Bronchial epithelial cell (primary cell): ENCODE measurements at regions not wholly inside any gene's neighbourhood (a gene's known extent, or its start where the extent isn't known, plus 50 kb on each side); places are given as distances from the start of the nearest gene placed in this dataset.
"Not testable (repeated sequence)": the region's sequence is repeated elsewhere in the genome, so short reads cannot be mapped to it uniquely, and the experiment has no call there.

ENCODE experiments used
- DNase-seq: peaks from one replicate; pipeline ENCODE4 v3.0.0-alpha.2; 2010; ENCODE audit warnings: low read depth
- FAIRE-seq: peaks from 2 replicates; lab custom pipeline; 2011; peaks lifted over from hg19 to GRCh38; lab: Jason Lieb, UNC
- H3K27me3 ChIP-seq: 2 replicates; pipeline ENCODE4 v1.5.1; 2011; ENCODE audit warnings: low read length; ENCODE audit not compliant: control insufficient read depth, insufficient read depth
- H3K36me3 ChIP-seq: 2 replicates; pipeline ENCODE4 v1.5.1; 2011; ENCODE audit warnings: low read length; ENCODE audit not compliant: control insufficient read depth, insufficient read depth
- H3K4me3 ChIP-seq: 2 replicates; pipeline ENCODE4 v1.5.1; 2011; ENCODE audit warnings: mild to moderate bottlenecking, low read depth, low read length, control low read depth

DNA sequence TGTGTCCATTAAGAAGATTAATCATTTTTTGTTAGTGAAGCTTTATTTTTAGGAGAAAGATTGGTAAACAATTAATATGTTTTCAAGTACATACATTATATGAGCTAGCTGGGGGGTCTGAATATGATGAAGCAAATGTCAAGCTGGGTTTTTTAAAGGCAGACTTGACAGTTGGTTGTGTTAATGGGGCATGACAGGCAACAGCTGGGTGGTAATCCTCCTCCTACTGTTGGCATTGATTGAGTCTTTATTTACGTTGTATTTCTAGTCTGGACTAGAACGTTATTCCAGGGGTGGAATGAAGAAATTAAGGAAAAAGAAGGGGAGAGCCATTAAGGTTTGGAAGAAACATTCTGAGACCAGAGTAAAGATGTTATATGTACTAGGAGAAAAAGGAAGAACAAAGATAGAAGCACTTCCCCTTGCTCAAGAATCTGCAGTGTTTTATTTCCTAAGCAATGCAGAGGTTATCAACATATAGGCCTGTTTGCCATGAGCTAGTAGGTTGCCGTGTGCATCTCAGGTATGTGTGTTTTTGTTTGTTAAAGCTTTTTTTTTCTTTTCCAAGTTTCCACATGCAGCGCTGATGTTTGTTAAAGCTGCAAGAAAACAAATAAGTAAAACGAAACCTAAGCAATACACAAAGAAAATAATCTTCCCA, 95.4 kb upstream of the SEC22B start:
- not testable (repeated sequence) for DNase-seq, H3K36me3 ChIP-seq, H3K27me3 ChIP-seq, FAIRE-seq, H3K4me3 ChIP-seq

DNA sequence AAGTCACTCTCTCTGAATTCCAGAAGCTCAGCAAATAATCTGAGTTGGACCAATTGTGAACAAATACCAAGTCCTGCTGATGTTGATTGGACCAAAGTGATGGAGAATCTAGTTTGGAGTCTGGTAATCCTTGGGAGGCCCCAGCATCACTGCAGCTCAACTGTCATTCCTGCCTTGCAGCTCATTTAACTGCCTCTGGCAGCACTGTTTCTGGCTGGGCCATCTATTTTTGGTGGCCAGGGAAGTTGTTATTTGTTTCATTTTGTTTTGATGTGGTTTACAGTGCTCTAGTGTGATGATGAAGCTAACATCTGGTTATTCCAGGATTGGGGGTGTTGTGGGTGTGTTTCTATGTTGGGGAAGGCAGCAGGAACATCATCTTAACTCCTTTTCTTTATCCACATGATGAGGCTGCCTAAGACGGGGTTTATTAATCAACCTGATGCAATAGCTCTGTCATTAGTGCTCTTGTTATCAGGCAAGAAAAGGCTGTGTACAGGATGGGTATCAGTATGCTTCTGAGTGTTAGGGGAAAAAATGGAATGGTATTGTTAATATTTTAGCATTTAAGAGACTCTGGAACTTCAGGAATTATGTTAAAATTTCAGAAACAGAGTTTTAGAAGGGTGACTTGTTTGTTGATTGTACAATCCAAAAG, 91.7 kb upstream of the SEC22B start:
- H3K36me3 ChIP-seq, H3K4me3 ChIP-seq, FAIRE-seq, DNase-seq, H3K27me3 ChIP-seq: not testable (repeated sequence)

GRCh38 chr1:120264564-120264963, 88.2 kb upstream of the SEC22B start:
- H3K36me3 ChIP-seq, FAIRE-seq, H3K27me3 ChIP-seq, DNase-seq, H3K4me3 ChIP-seq: not testable (repeated sequence)

GRCh38 chr1:120262791-120263751, 86.8 kb upstream of the SEC22B start:
- not testable (repeated sequence) for H3K27me3 ChIP-seq, H3K4me3 ChIP-seq, H3K36me3 ChIP-seq, DNase-seq, FAIRE-seq

DNA sequence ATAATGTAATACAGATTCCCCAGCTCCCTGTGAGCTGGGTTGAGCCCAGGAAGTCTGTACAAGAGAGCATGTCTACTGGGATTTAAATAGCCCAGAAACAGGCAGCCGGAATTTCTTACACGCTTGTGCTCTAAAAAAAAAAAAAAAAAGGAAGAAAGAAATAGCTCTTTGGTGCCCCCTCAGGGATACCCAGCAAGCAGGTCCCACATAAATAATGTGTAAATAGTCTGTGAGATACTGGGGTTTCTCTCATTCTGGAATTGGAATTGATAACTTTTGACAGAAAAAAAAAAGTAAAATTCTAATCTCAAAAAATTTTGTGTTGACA, 81.4 kb upstream of the SEC22B start:
- H3K36me3 ChIP-seq, DNase-seq, H3K4me3 ChIP-seq, FAIRE-seq, H3K27me3 ChIP-seq: not testable (repeated sequence)

DNA sequence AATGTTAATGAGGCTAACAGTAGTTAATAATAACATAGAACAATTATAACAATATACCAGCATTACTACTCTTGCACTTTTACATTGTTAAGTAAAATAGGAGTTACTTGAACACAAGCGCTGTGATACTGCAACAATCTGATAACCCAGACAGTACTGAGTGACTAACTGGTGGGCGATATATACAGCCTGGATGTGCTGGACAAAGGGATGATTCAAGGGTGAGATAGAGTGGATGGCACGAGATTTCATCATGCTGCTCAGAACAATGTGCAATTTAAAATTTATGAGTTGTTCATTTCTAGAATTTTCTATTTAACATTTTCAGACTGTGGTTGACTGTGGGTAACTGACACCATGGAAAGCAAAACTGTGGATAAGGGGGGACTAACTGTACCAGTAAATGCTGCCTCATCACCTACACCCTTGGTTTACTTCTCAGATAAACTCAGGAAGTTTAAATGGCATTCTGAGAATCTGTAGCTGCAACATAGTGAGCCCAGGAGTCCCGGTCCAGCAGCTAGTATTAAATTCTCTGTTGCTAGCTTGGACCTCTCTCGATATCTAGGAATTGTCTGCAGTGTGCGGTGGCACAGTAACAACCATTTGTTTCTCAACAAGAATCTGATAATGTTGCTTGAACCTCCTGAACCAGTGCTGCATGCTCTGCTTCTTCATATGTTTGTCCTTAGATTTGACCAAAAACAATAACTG, 80.9 kb upstream of the SEC22B start:
- not testable (repeated sequence) for FAIRE-seq, H3K36me3 ChIP-seq, H3K4me3 ChIP-seq, H3K27me3 ChIP-seq, DNase-seq

- not testable (repeated sequence) for FAIRE-seq, H3K36me3 ChIP-seq, H3K4me3 ChIP-seq, DNase-seq, H3K27me3 ChIP-seq
These were observed 74.4 kb upstream of the SEC22B start for GRCh38 chr1:120250756-120251155.

DNA sequence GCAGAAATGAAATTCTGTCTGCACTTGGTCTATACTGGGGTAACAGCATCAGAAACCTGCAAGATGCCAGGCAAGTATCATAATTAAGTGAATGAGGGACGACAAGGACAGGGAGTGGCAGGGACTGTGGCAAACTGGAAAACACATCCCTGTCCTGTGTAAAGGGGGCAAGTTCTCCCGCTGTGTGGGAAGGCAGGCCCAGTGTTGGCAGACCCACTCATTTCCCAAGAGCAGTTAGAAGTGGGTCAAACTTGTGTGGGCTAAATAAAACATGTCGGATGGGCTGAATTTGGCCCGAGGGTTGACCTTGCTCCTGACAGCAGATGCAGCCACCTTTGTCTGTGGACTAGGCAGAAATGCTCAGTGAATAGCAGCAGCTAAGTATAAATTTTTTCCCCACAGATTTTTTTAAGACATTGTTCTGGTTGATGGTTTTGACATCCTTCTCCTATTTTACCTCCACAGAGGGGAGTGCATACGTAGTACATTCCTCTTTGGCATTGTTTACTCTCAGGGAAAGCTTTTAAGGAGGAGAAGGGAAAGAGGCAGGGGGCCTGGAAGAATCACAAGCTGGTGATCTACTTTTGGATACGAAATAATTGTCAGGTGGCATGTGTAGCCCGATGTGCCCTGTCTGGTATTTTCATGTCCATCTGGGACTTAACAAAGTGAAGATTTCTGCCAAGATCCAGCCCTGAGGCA, 72.6 kb upstream of the SEC22B start:
- H3K27me3 ChIP-seq, H3K36me3 ChIP-seq, H3K4me3 ChIP-seq, DNase-seq, FAIRE-seq: not testable (repeated sequence)

DNA sequence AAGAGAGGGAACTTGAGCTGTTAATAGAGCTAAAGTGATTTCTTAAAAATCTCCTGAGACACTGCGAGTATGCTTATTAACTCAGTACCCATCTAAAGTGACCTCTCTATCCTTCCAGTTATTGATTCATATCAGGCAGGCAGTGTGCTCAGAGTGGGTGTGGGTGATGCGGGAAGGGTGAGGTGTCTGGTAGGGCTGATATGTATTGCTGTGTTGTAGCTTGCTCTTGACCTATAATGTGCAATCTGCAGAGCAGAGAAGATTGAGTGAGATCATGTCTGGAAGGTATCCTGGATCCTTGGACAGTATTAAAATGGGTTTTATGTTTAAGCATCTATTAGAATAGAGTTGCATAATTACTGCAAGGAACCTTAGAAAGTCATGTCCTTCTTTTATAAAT, 71.9 kb upstream of the SEC22B start:
- H3K27me3 ChIP-seq, FAIRE-seq, H3K36me3 ChIP-seq, H3K4me3 ChIP-seq, DNase-seq: not testable (repeated sequence)

GRCh38 chr1:120243867-120244266, 67.5 kb upstream of the SEC22B start:
- not testable (repeated sequence) for DNase-seq, FAIRE-seq, H3K4me3 ChIP-seq, H3K36me3 ChIP-seq, H3K27me3 ChIP-seq

GRCh38 chr1:120242582-120242981, 66.3 kb upstream of the SEC22B start:
- not testable (repeated sequence) for H3K27me3 ChIP-seq, DNase-seq, H3K36me3 ChIP-seq, FAIRE-seq, H3K4me3 ChIP-seq

GRCh38 chr1:120241868-120242267, 65.5 kb upstream of the SEC22B start:
- FAIRE-seq, H3K27me3 ChIP-seq, DNase-seq, H3K4me3 ChIP-seq, H3K36me3 ChIP-seq: not testable (repeated sequence)

DNA sequence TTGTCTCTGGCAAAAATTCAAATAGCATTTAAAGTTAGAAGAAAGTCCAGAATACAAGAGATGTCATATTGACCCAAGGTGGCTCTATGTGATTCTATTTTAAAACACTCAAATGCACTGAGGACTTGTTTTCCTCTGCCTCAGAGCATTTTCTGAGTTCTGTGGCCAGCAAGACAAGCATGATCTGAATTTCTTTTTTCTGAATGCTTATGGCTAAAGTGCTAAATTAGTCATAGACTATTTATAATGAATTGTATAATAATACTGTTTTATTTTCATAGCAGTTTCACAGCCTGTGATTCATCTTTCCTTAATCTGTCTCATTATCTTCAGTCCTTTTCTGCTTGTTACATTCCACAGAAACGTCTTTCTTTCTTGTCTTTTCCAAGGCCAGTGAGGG, 63.9 kb upstream of the SEC22B start:
- not testable (repeated sequence) for H3K27me3 ChIP-seq, H3K4me3 ChIP-seq, FAIRE-seq, H3K36me3 ChIP-seq, DNase-seq
